ENCODE measurements at regions not wholly inside any gene's neighbourhood (a gene's known extent, or its start where the extent isn't known, plus 50 kb on each side); places are given as distances from the start of the nearest gene placed in this dataset.

GRCh38 chr4:124863040-124863545 lies 150.6 kb upstream of the ANKRD50 start:
- FAIRE-seq, result no peak
- no peak overlapping the region for H3K4me2 ChIP-seq (ENCODE audit: insufficient read depth, low read length)
- H3K9ac ChIP-seq (replicated peaks; ENCODE audit: extremely low read depth, insufficient read depth, low read length), result no peak overlapping the region
- H4K20me1 ChIP-seq (replicated peaks; ENCODE audit: control insufficient read depth, extremely low read depth, insufficient read depth, low read length), result no peaks in the 10 kb centered on the region
- H3K9me1 ChIP-seq (replicated peaks; ENCODE audit: control insufficient read depth, extremely low read depth, insufficient read depth, low read length), result no peaks in the 10 kb centered on the region
- H2AFZ ChIP-seq (ENCODE audit: low read depth, low read length), result no peak overlapping the region
- no TSS peak for BruUV-seq (replicated peaks)
- no peaks in the 10 kb centered on the region for H3K27me3 ChIP-seq (ENCODE audit: control insufficient read depth in 2 of 2, insufficient read depth in 2 of 2, low read length in 2 of 2)
- ChIA-PET POLR2A (no interaction called here), CTCF (interaction anchor here (1.3 kb wide), 1 partner anchor 9 kb away, joined by 3 read pairs; no protein-coding TSS in a partner anchor)
- intact Hi-C loops (cut with micrococcal nuclease) (no loop called here), dilution Hi-C loops (cut with MboI; ENCODE audit: extremely low pct_ligation_motif_present, low sequenced_read_pairs) (no loop called here)
- no peaks in the 10 kb centered on the region for H3K9me3 ChIP-seq (replicated peaks; ENCODE audit: control insufficient read depth, insufficient read depth, low read length)
- no peak for DNase-seq (ENCODE audit: low read depth, low spot score)
- H3K4me3 ChIP-seq (replicated peaks in 1 of 3; ENCODE audit: insufficient read depth in 1 of 3, low read depth in 1 of 3, low read length in 3 of 3), result no peak overlapping the region
- no peak overlapping the region for H3K27ac ChIP-seq (ENCODE audit: insufficient read depth, low read depth, low read length)
- H3K79me2 ChIP-seq (ENCODE audit: control insufficient read depth, insufficient read depth, low read length), result no peaks in the 10 kb centered on the region
- no peaks in the 10 kb centered on the region for H3K36me3 ChIP-seq (ENCODE audit: control insufficient read depth in 2 of 2, extremely low read depth in 1 of 2, insufficient read depth in 2 of 2, low read length in 2 of 2)
- no peak for TF ChIP-seq POLR2A (IDR thresholded peaks at IDR 0.05; ENCODE audit: low read depth, low read length)
- TF ChIP-seq, protein P1, sequence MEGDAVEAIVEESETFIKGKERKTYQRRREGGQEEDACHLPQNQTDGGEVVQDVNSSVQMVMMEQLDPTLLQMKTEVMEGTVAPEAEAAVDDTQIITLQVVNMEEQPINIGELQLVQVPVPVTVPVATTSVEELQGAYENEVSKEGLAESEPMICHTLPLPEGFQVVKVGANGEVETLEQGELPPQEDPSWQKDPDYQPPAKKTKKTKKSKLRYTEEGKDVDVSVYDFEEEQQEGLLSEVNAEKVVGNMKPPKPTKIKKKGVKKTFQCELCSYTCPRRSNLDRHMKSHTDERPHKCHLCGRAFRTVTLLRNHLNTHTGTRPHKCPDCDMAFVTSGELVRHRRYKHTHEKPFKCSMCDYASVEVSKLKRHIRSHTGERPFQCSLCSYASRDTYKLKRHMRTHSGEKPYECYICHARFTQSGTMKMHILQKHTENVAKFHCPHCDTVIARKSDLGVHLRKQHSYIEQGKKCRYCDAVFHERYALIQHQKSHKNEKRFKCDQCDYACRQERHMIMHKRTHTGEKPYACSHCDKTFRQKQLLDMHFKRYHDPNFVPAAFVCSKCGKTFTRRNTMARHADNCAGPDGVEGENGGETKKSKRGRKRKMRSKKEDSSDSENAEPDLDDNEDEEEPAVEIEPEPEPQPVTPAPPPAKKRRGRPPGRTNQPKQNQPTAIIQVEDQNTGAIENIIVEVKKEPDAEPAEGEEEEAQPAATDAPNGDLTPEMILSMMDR (IDR thresholded peaks at IDR 0.05; ENCODE audit: extremely low read depth in 1 of 2, insufficient read depth in 1 of 2, low read depth in 1 of 2, low read length in 2 of 2), result no peak
- TF ChIP-seq, protein P2, sequence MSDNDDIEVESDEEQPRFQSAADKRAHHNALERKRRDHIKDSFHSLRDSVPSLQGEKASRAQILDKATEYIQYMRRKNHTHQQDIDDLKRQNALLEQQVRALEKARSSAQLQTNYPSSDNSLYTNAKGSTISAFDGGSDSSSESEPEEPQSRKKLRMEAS (IDR thresholded peaks at IDR 0.05; ENCODE audit: insufficient read depth, insufficient read length), result no peak
- TF ChIP-seq MYC (IDR thresholded peaks at IDR 0.05; ENCODE audit: low read depth, low read length), result no peak
- TF ChIP-seq FOS (IDR thresholded peaks at IDR 0.05; ENCODE audit: borderline replicate concordance, insufficient read depth, low read length), result no peak
- TF ChIP-seq GATA2 (IDR thresholded peaks at IDR 0.05; ENCODE audit: insufficient read depth, insufficient read length, low read depth, low read length), result no peak
- TF ChIP-seq POLR2AphosphoS5 (IDR thresholded peaks at IDR 0.05; ENCODE audit: insufficient read depth, low read depth, low read length), result no peak
- no peak for TF ChIP-seq JUN (IDR thresholded peaks at IDR 0.05; ENCODE audit: borderline replicate concordance, insufficient read depth, insufficient read length, low read depth)
- no peak for TF ChIP-seq EZH2 (IDR thresholded peaks at IDR 0.05; ENCODE audit: borderline replicate concordance, low read depth, low read length, severe bottlenecking)
- no peaks in the 10 kb centered on the region for H3K4me1 ChIP-seq (ENCODE audit: control insufficient read depth, extremely low read depth, insufficient read depth, low read length)
